Body of pancreas (tissue), 4 donors: ENCODE measurements at regions not wholly inside any gene's neighbourhood (a gene's known extent, or its start where the extent isn't known, plus 50 kb on each side); places are given as distances from the start of the nearest gene placed in this dataset.

Experiments used
- CTCF ChIP-seq, 7 experiments: fragments of 450-650 bp in 4 of 7; fragments of 200-600 bp in 3 of 7; sonication (generic) in 3 of 7; IDR thresholded peaks; one replicate each; pipeline ENCODE4 v1.5.1; 2016 to 2019; ENCODE audit warnings: antibody characterized with exemption in 7 of 7
- POLR2A ChIP-seq, 3 donors: fragments of 450-650 bp; IDR thresholded peaks; one replicate each; pipeline ENCODE4 v1.6.1; 2016; ENCODE audit warnings: antibody characterized with exemption in 3 of 3, mild to moderate bottlenecking in 2 of 3

GRCh38 chr1:166627558-166627957, 211.7 kb upstream of the POGK start:
- TF ChIP-seq CTCF (IDR thresholded peaks at IDR 0.05), result no peak
- no peak for TF ChIP-seq POLR2A (IDR thresholded peaks at IDR 0.05)
